HG02642 (cell line): ENCODE measurements at regions not wholly inside any gene's neighbourhood (a gene's known extent, or its start where the extent isn't known, plus 50 kb on each side); places are given as distances from the start of the nearest gene placed in this dataset.

ENCODE experiments used
- ATAC-seq: cut with Tn5 transposase; IDR thresholded peaks from one replicate; pipeline ENCODE4 v1.9.1; 2021; ENCODE audit warnings: mild to moderate bottlenecking; ENCODE audit not compliant: unreplicated experiment, poor library complexity

DNA sequence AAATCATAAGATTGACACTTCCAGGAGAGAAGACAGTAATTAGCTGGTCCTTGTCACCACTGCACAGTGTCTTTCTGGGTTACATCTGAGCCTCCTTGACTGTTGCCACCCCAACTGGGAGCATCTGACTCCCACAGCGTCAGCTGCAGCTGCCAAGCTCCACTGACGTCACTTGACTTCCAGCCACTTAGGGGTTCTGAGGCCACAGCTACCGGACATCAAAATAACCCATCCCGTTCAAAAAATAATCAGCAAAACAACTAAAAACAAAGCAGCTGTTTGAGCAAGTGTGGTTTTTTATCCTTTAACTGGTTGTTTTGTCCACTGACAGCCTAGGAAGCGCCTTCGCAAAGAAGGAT, 206.5 kb upstream of the AGAP1 start:
- no peak for ATAC-seq

- no peak for ATAC-seq
These were observed 202.4 kb upstream of the AGAP1 start for GRCh38 chr2:235291461-235291860.

- ATAC-seq, result no peak
These were observed 200.8 kb upstream of the AGAP1 start for GRCh38 chr2:235293061-235293460.

DNA sequence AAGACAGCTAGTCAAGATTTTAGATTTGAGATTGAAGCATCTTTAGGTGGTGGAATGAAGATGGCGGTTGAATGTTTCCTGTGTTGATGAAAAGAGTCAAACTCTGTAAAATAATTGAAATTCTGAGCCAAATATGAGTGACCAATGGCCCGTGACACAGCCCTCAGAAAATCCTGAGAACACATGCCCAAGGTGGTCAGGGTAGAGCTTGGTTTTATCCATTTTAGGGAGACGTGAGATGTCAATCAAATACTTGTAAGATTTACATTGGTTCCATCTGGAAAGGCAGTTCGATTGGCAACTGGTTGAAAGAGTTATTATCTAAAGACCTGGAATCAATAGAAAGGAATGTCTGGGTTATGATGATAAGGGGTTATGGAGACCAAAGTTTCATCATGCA, 198.0 kb upstream of the AGAP1 start:
- ATAC-seq, result no peak

GRCh38 chr2:235300368-235301201, 193.3 kb upstream of the AGAP1 start:
- ATAC-seq, result no peak

GRCh38 chr2:235301202-235302076, 192.4 kb upstream of the AGAP1 start:
- no peak for ATAC-seq

- ATAC-seq, result no peak
These were observed 191.6 kb upstream of the AGAP1 start for GRCh38 chr2:235302263-235302662.

GRCh38 chr2:235303499-235304291, 190.1 kb upstream of the AGAP1 start:
- ATAC-seq, result no peak

DNA sequence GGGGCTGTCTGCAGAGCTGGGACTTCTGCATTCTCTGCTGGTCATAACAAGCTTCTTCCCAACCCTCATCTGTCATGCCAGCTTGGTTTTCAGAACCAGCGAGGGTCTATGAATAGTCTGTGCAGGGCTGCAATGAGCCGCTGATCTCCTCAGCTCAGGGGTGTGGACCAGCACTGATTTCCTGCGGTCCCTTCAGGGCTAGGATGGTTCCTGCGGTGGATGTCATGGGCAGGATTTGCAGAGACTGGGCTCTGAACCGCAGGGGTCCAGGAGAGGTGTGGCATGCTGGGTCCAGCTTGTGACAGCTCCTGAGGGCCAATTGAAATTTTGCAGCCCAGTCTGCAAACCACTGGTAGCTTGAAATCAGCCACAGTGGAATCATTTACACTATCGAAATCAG, 188.2 kb upstream of the AGAP1 start:
- ATAC-seq, result no peak

GRCh38 chr2:235311044-235311443, 182.8 kb upstream of the AGAP1 start:
- ATAC-seq, result no peak

GRCh38 chr2:235312571-235312970, 181.3 kb upstream of the AGAP1 start:
- ATAC-seq, result no peak

DNA sequence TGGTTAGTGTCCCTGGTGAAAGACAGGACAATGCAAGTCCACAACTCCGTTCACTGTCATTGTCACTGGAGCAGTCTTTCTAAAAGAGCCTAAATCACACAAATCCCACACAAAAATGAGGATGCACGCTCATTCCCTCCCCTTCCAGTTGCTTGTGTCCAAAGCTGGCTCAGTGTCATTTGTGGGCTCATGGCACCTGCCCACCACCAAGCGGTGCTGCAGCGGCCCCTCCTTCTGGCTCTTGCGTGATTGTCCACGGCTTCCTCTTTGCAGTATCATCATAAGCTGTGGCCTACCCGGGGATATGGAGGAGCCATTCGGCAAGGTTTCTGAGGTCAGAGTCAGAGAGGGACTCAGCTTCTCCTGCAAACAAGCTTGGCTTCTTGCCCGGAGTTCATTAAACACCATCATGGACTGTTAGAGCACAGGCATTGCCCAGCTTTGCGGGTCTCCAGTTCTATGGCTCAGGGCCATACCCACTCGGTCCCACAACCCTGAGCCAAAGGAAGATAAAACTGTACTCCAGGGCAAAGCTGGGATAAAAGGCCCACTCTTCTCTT, 179.4 kb upstream of the AGAP1 start:
- ATAC-seq, result no peak

- no peak for ATAC-seq
These were observed 174.7 kb upstream of the AGAP1 start for GRCh38 chr2:235319095-235319494.

DNA sequence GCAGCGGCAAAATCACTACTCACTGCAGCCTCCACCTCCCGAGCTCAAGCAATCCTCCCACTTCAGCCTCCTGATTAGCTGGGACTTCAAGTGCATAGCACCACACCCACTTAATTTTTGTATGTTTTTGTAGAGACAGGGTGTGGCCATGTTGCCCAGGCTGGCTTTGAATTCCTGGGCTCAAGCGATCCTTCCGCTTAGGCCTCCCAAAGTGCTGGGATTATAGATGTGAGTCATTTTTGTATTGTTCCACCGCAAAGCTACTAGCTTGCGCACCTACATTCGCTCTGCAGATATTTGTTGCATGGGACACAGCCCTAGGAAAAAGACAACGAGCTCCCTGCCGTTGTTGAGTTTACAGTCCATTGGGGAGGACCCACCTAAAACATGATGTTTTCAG, 173.5 kb upstream of the AGAP1 start:
- ATAC-seq, result no peak

DNA sequence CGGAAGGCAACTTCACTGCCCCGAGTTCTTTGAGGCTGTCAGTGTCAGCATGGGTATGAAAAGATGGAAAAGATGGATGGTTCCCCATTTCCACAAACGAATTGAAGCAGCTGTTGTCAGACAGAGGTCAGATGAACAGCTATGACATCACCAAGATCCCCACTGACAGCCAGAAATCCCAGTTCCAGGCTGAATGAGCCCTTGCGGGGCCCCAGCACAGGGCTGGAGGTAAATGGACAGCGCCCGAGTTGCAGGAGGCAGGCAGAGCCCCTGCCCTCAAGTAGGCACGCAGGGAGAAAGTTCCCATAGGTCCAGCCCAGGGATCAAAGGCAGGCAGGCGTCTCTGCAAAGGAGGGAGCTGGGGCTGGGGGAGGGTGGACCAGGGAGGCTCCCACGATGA, 169.5 kb upstream of the AGAP1 start:
- ATAC-seq, result no peak

DNA sequence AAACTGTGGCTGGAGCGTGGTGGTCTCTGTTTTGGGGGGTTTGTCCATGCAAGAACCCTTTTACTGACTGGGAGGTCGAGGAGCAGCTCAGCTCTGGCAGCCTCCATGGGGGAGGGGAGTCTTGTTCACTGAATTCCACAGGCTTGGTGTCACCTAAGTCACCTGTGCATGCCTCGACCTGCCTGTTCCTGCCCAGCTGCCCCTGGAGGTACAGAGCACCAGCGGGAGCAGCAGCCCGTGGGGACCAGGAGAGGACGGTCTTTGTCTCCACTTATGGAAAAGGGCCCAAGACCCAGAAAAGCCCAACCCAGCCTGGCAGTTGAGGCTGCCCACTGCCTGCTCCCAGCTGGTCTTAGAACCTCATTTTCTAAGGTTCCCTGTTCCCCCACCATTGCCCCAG, 168.7 kb upstream of the AGAP1 start:
- ATAC-seq, result no peak

GRCh38 chr2:235328991-235329390, 164.9 kb upstream of the AGAP1 start:
- no peak for ATAC-seq

DNA sequence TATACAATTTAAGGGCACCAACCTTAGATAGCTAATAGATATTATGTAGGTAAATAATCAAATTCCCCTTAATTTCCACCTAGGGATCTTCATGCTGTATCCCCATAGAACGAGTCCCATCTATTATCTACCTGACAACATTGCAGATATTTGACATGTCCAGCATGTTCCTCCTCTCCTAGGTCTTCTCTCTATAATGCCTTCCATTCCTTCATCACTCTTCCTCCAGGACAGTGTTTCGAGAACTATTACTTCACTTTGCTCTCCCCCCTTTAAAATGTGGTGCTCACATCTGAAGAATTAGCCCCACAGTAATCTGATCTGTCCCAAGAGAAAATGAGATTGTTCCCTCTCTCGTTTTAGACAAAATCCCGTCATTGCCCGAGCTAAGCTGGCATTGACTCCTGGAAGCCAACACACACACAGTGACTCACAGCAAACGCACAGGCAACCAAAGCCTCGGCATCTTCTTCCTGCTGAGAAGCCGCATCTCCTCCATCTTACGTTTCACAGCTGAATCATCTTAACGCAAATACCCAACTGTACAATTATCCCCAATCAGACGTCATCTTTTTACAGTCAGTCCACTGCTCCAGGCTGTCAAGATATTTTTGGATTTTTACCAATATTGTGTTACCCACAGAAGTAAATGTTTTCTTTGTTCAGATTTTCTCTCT, 162.9 kb upstream of the AGAP1 start:
- no peak for ATAC-seq

- ATAC-seq, result no peak
These were observed 161.5 kb upstream of the AGAP1 start for GRCh38 chr2:235332240-235332890.
